Nephron (organoid): ENCODE measurements at regions not wholly inside any gene's neighbourhood (a gene's known extent, or its start where the extent isn't known, plus 50 kb on each side); places are given as distances from the start of the nearest gene placed in this dataset.

ENCODE experiments used
- H3K27ac Mint-ChIP-seq, 3 experiments: 2 replicates each; pipeline ENCODE4 v1.8.0; 2020; ENCODE audit warnings: mixed read lengths in 3 of 3, mild to moderate bottlenecking in 2 of 3, moderate library complexity in 1 of 3
- H3K27me3 Mint-ChIP-seq: 2 replicates; pipeline ENCODE4 v1.8.0; 2021; ENCODE audit warnings: low read depth, mild to moderate bottlenecking, moderate library complexity, mixed read lengths
- H3K36me3 Mint-ChIP-seq: 2 replicates; pipeline ENCODE4 v1.8.0; 2020; ENCODE audit warnings: low read depth, mixed read lengths
- H3K4me1 Mint-ChIP-seq: 2 replicates; pipeline ENCODE4 v1.8.0; 2020; ENCODE audit warnings: mixed read lengths
- H3K4me3 Mint-ChIP-seq, 3 experiments: 2 replicates each; pipeline ENCODE4 v1.8.0; 2020; ENCODE audit warnings: mild to moderate bottlenecking in 3 of 3, mixed read lengths in 3 of 3, moderate library complexity in 2 of 3
- H3K9me3 Mint-ChIP-seq: 2 replicates; pipeline ENCODE4 v1.8.0; 2020; ENCODE audit warnings: mixed read lengths
- CTCF ChIP-seq, 3 experiments: fragments of 200-600 bp; sonication (generic); IDR thresholded peaks; one replicate each; pipeline ENCODE4 v1.5.0; 2021; ENCODE audit warnings: antibody characterized with exemption in 3 of 3; ENCODE audit not compliant: unreplicated experiment in 3 of 3

GRCh38 chr2:216808805-216809425 lies 50.9 kb downstream of the TNP1 start:
- Mint-ChIP-seq H3K4me3 (no peak overlapping the region), H3K27ac (no peak overlapping the region), H3K9me3 (no peaks in the 10 kb centered on the region), H3K36me3 (no peaks in the 10 kb centered on the region), H3K27me3 (no peaks in the 10 kb centered on the region), H3K4me1 (no peaks in the 10 kb centered on the region)
- TF ChIP-seq CTCF (IDR thresholded peaks at IDR 0.05; ENCODE audit: unreplicated experiment in 3 of 3): no peak

DNA sequence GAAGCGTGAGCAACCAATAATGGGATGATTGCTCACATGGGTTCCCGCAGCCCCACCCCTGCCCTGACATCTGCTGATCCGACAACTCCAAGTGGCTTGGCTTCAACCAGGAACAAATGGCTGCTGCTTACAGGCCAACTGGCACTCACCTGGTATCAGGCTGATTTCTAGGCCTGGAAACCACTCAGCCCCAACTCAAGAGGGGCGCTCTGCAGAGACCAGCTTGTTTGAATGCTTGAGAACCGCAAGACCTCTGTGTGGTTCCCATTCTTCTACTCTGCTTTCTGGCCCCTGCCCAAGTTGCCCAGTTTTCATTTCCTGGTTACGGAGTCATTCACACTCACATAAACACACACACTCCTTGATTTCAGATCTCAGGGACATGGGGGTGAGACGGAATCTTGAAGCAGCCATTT lies 52.0 kb downstream of the TNP1 start:
- H3K4me1 Mint-ChIP-seq: peaks cover 9% of the 10 kb centered on the region
- no peaks in the 10 kb centered on the region for H3K36me3 Mint-ChIP-seq

DNA sequence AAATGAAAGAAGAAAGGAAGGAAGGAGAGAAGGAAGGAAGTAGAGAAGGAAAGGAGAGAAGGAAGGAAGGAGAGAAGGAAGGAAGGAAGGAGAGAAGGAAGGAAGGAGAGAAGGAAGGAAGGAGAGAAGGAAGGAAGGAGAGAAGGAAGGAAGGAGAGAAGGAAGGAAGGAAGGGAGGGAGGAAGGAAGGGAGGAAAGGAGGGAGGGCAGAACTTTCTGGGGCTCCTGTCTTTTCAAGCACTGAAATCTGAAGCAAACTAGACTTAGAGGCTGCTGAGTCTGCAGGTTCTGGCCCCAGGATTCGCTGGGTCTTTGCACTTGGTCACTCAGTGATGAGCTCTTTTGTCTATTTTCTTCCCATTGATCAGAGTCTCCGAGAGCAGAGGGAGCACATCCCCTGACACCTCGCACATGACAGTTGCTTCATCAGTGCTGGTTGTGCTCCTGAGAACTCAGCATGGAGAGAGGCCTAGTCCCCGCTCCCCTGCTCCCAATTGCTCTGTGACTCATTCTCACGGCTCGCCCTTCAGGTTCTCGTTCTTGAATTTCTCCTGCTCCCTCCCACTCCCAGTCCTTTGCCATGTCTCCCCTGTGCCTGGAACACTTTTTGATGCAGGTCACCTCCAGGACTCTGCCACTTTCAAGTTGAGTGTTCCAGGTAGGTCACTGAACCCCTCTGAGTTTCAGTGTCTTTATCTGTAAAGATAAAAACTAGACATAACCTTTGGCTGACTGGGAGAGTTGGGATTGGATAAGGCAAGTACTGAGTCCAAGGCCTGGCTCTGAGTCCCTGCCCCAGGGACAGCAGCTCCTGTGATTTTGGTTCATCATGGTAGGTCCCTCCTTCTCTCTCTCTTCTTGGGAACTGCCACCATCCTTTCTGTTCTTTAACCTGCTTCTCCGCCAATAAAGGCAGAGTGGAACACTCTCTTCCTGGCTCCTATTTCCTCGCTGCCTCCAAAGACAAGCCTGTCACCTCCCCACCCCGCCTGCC lies 55.2 kb downstream of the TNP1 start:
- Mint-ChIP-seq H3K27me3 (no peaks in the 10 kb centered on the region), H3K36me3 (no peaks in the 10 kb centered on the region), H3K4me3 (no peak overlapping the region), H3K4me1 (peaks cover 41% of the 10 kb centered on the region), H3K27ac (no peak overlapping the region), H3K9me3 (no peaks in the 10 kb centered on the region)
- no peak for TF ChIP-seq CTCF (IDR thresholded peaks at IDR 0.05; ENCODE audit: unreplicated experiment in 3 of 3)

More for the DNA sequence above, 52.0 kb downstream of the TNP1 start:
- Mint-ChIP-seq H3K27me3 (no peaks in the 10 kb centered on the region), H3K9me3 (no peaks in the 10 kb centered on the region), H3K27ac (no peak overlapping the region), H3K4me3 (no peak overlapping the region)
- TF ChIP-seq CTCF (IDR thresholded peaks at IDR 0.05; ENCODE audit: unreplicated experiment in 3 of 3): no peak

GRCh38 chr2:216803791-216804190 lies 56.1 kb downstream of the TNP1 start:
- Mint-ChIP-seq H3K27me3 (no peaks in the 10 kb centered on the region), H3K4me3 (no peak overlapping the region), H3K27ac (peak overlapping the region in 2 of 3 experiments; percentile 77 to 84), H3K4me1 (peaks cover 50% of the 10 kb centered on the region), H3K9me3 (no peaks in the 10 kb centered on the region), H3K36me3 (no peaks in the 10 kb centered on the region)
- TF ChIP-seq CTCF (IDR thresholded peaks at IDR 0.05; ENCODE audit: unreplicated experiment in 3 of 3): no peak

GRCh38 chr2:216802516-216803215 lies 57.2 kb downstream of the TNP1 start:
- Mint-ChIP-seq H3K4me1 (peaks cover 55% of the 10 kb centered on the region), H3K36me3 (no peaks in the 10 kb centered on the region), H3K9me3 (no peaks in the 10 kb centered on the region), H3K27me3 (no peaks in the 10 kb centered on the region), H3K4me3 (no peak overlapping the region), H3K27ac (peak overlapping the region; percentile 37 to 84 (median 77))
- no peak for TF ChIP-seq CTCF (IDR thresholded peaks at IDR 0.05; ENCODE audit: unreplicated experiment in 3 of 3)
